ENCODE measurements at regions not wholly inside any gene's neighbourhood (a gene's known extent, or its start where the extent isn't known, plus 50 kb on each side); places are given as distances from the start of the nearest gene placed in this dataset.

DNA sequence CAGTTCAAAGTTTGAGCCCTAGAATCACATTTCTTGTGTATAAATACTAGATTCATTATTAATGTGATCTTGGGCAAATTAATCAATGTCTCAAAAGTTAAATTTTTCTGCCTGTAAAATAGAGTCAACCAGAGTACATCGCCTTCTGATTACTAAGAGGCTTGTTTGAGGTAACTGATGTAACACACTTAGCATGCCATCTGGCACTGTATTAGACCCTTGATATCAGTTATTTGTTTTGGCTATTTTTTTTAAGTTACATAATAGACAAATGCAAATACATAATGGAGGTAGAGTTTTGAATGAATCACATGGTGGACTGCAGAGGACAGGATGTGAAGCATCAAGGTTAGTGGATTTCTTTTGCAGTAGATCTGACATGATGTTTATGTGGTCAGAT lies 298.4 kb downstream of the ADGRL2 start:
- Histone ChIP-seq H3K4me3 (ENCODE audit: low read length) (no peak overlapping the region), H3K9me3 (ENCODE audit: control insufficient read depth in 1 of 2, insufficient read depth in 1 of 2, low read length in 2 of 2) (peaks cover 0 to 3% of the 10 kb centered on the region in 2 experiments), H3K27me3 (ENCODE audit: control insufficient read depth in 1 of 2, insufficient read depth in 2 of 2, low read length in 2 of 2) (no peaks in the 10 kb centered on the region), H3K4me1 (ENCODE audit: insufficient read depth, low read length) (no peaks in the 10 kb centered on the region), H3K27ac (ENCODE audit: low read depth in 1 of 2, low read length in 2 of 2) (no peak overlapping the region), H3K36me3 (ENCODE audit: insufficient read depth, low read length) (no peaks in the 10 kb centered on the region)
- TF ChIP-seq, protein P1, sequence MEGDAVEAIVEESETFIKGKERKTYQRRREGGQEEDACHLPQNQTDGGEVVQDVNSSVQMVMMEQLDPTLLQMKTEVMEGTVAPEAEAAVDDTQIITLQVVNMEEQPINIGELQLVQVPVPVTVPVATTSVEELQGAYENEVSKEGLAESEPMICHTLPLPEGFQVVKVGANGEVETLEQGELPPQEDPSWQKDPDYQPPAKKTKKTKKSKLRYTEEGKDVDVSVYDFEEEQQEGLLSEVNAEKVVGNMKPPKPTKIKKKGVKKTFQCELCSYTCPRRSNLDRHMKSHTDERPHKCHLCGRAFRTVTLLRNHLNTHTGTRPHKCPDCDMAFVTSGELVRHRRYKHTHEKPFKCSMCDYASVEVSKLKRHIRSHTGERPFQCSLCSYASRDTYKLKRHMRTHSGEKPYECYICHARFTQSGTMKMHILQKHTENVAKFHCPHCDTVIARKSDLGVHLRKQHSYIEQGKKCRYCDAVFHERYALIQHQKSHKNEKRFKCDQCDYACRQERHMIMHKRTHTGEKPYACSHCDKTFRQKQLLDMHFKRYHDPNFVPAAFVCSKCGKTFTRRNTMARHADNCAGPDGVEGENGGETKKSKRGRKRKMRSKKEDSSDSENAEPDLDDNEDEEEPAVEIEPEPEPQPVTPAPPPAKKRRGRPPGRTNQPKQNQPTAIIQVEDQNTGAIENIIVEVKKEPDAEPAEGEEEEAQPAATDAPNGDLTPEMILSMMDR (IDR thresholded peaks at IDR 0.05) = no peak
- no peaks in the 10 kb centered on the region for H3K36me3 Mint-ChIP-seq (ENCODE audit: low read depth)
- POLR2A ChIA-PET = no interaction called here
- no peak for DNase-seq
- no peaks in the 10 kb centered on the region for H3K4me1 Mint-ChIP-seq (ENCODE audit: low read depth)
- intact Hi-C loops (cut with DNase I, micrococcal nuclease) = no loop called here
- CTCF ChIA-PET = no interaction called here
- ATAC-seq (ENCODE audit: poor library complexity) = no peak
- no peaks in the 10 kb centered on the region for H3K27me3 Mint-ChIP-seq
- H3K9me3 Mint-ChIP-seq = no peaks in the 10 kb centered on the region
- no peak overlapping the region for H3K4me3 Mint-ChIP-seq
- H3K27ac Mint-ChIP-seq = no peak overlapping the region

DNA sequence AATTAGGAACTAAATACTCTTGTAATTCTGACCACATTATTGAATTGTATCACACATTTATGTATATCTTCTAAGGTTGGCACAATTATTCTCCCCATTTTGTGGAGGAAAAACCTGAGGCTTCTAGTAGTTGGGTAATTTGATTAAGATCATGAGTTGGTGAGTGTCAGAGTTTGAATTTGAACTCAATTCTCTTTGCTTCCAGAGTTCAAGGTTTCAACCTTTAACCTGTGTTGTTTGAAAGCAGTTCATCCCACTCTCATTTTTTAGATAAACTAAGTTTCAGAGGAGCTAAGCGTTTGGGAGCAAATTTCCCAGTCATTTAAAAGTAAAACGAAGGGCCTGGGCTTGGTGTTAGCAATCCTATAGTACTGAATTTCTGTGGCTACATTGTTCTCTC lies 293.4 kb downstream of the ADGRL2 start:
- H3K4me3 ChIP-seq (ENCODE audit: low read length) = no peak overlapping the region
- H3K27me3 ChIP-seq (ENCODE audit: control insufficient read depth in 1 of 2, insufficient read depth in 2 of 2, low read length in 2 of 2) = no peaks in the 10 kb centered on the region
- no peaks in the 10 kb centered on the region for H3K36me3 Mint-ChIP-seq (ENCODE audit: low read depth)
- no peak overlapping the region for H3K4me3 Mint-ChIP-seq
- TF ChIP-seq, protein P1 (IDR thresholded peaks at IDR 0.05) = no peak
- intact Hi-C loops (cut with DNase I, micrococcal nuclease) = no loop called here
- H3K36me3 ChIP-seq (ENCODE audit: insufficient read depth, low read length) = no peaks in the 10 kb centered on the region
- DNase-seq = no peak
- H3K4me1 ChIP-seq (ENCODE audit: insufficient read depth, low read length) = no peaks in the 10 kb centered on the region
- ChIA-PET POLR2A (no interaction called here), CTCF (no interaction called here)
- no peaks in the 10 kb centered on the region for H3K4me1 Mint-ChIP-seq (ENCODE audit: low read depth)
- H3K27ac ChIP-seq (ENCODE audit: low read depth in 1 of 2, low read length in 2 of 2) = no peak overlapping the region
- no peak overlapping the region for H3K27ac Mint-ChIP-seq
- peaks cover 0 to 3% of the 10 kb centered on the region in 2 experiments for H3K9me3 ChIP-seq (ENCODE audit: control insufficient read depth in 1 of 2, insufficient read depth in 1 of 2, low read length in 2 of 2)
- H3K27me3 Mint-ChIP-seq = no peaks in the 10 kb centered on the region
- no peaks in the 10 kb centered on the region for H3K9me3 Mint-ChIP-seq
- ATAC-seq (ENCODE audit: poor library complexity) = no peak

DNA sequence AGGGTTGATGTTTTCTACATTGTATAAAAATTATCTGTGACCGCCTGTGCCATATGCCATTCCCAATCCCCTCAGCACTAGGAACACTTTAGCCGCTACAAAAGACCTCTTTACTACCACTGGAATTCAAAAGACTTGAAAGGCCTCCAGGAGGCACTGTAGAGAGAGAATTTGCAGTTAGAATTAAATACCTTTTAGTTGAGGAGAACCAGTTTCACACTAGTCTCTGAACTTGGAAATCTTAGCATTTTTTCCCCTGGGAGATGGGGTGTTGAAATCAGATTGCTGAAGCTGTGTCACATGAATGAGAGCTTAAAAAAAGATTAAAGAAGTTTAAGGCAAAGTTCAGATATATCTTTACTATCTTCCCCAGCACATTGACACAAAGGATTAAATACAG lies 291.0 kb downstream of the ADGRL2 start:
- H3K36me3 Mint-ChIP-seq (ENCODE audit: low read depth) = no peaks in the 10 kb centered on the region
- H3K4me3 Mint-ChIP-seq = no peak overlapping the region
- no peak overlapping the region for H3K27ac Mint-ChIP-seq

More for the DNA sequence above, 291.0 kb downstream of the ADGRL2 start:
- TF ChIP-seq, protein P1 (IDR thresholded peaks at IDR 0.05) = no peak
- ATAC-seq (ENCODE audit: poor library complexity) (no peak), DNase-seq (no peak)
- Mint-ChIP-seq H3K9me3 (no peaks in the 10 kb centered on the region), H3K27me3 (no peaks in the 10 kb centered on the region), H3K4me1 (ENCODE audit: low read depth) (no peaks in the 10 kb centered on the region)
- intact Hi-C loops (cut with DNase I, micrococcal nuclease) = no loop called here
- no peaks in the 10 kb centered on the region for H3K9me3 ChIP-seq (ENCODE audit: control insufficient read depth in 1 of 2, insufficient read depth in 1 of 2, low read length in 2 of 2)
- H3K4me1 ChIP-seq (ENCODE audit: insufficient read depth, low read length) = no peaks in the 10 kb centered on the region
- no peak overlapping the region for H3K27ac ChIP-seq (ENCODE audit: low read depth in 1 of 2, low read length in 2 of 2)
- H3K4me3 ChIP-seq (ENCODE audit: low read length) = no peak overlapping the region
- POLR2A ChIA-PET = no interaction called here
- H3K27me3 ChIP-seq (ENCODE audit: control insufficient read depth in 1 of 2, insufficient read depth in 2 of 2, low read length in 2 of 2) = no peaks in the 10 kb centered on the region
- CTCF ChIA-PET = no interaction called here
- no peaks in the 10 kb centered on the region for H3K36me3 ChIP-seq (ENCODE audit: insufficient read depth, low read length)
